GM12878 (cell line): ENCODE measurements at regions not wholly inside any gene's neighbourhood (a gene's known extent, or its start where the extent isn't known, plus 50 kb on each side); places are given as distances from the start of the nearest gene placed in this dataset.

Experiments
- ATAC-seq: fragments of 200-7000 bp; cut with Tn5 transposase; 3 replicates; pipeline ENCODE4 v1.9.1; 2020; ENCODE audit warnings: mild to moderate bottlenecking, moderate library complexity
- BruUV-seq: library from RNA; stranded (reverse); fragments of 400-500 nt; replicated peaks from 2 replicates; lab custom pipeline; 2021; lab: Mats Ljungman, UMichigan
- CTCF ChIA-PET: fragments of 300-600 bp; sonication (Branson Sonifier 250); formaldehyde crosslinking; extraction: SDS; loops from one replicate; lab custom pipeline; 2021; ENCODE audit warnings: inconsistent platforms; lab: Yijun Ruan, JAX
- POLR2A ChIA-PET: fragments of 350-600 bp; formaldehyde crosslinking; extraction: SDS; loops from one replicate; lab custom pipeline; 2021; ENCODE audit warnings: inconsistent platforms; lab: Charles Lee
- RAD21 ChIA-PET: fragments of 300-600 bp; sonication (Branson Sonifier 250); formaldehyde crosslinking; loops from one replicate; lab custom pipeline; 2023; ENCODE audit warnings: antibody characterized with exemption; ENCODE audit not compliant: unreplicated experiment; lab: Charles Lee
- SMC1A ChIA-PET: fragments of 300-600 bp; sonication (Branson Sonifier 250); formaldehyde crosslinking; loops from one replicate; lab custom pipeline; 2023; ENCODE audit not compliant: unreplicated experiment, uncharacterized antibody; lab: Charles Lee
- DNase-seq: peaks from one replicate; pipeline ENCODE4 v3.0.0-alpha.2; 2011; ENCODE audit warnings: low read depth, low spot score
- FAIRE-seq: peaks from 3 replicates; lab custom pipeline; 2011; peaks lifted over from hg19 to GRCh38; lab: Jason Lieb, UNC
- H2AFZ ChIP-seq: 2 replicates; pipeline ENCODE4 v1.6.0; 2011; ENCODE audit warnings: low read depth, low read length, control low read depth; ENCODE audit not compliant: control insufficient read depth
- H3K27ac ChIP-seq: 2 replicates; pipeline ENCODE4 v1.5.1; 2011; ENCODE audit warnings: control low read depth; ENCODE audit not compliant: control insufficient read depth, insufficient read depth
- H3K27me3 ChIP-seq, 2 experiments: replicated peaks in 1 of 2; 2 replicates each; pipeline versions ENCODE4 v1.6.0 to v1.6.1; 2011; ENCODE audit warnings: low read length in 1 of 2; ENCODE audit not compliant: control insufficient read depth in 2 of 2, insufficient read depth in 2 of 2
- H3K36me3 ChIP-seq, 2 experiments: 2 replicates each; pipeline ENCODE4 v1.5.1; 2011; ENCODE audit warnings: low read length in 1 of 2; ENCODE audit not compliant: control insufficient read depth in 2 of 2, insufficient read depth in 2 of 2
- H3K4me1 ChIP-seq: 2 replicates; pipeline ENCODE4 v1.6.1; 2011; ENCODE audit warnings: mild to moderate bottlenecking, low read length, moderate library complexity, mixed read lengths; ENCODE audit not compliant: control insufficient read depth, insufficient read depth
- H3K4me2 ChIP-seq: 2 replicates; pipeline ENCODE4 v1.6.0; 2011; ENCODE audit warnings: control low read depth; ENCODE audit not compliant: control insufficient read depth, insufficient read depth
- H3K4me3 ChIP-seq: fragments of 200-600 bp; sonication (generic); 2 replicates; pipeline ENCODE4 v1.5.1; 2016
- H3K79me2 ChIP-seq: 2 replicates; pipeline ENCODE4 v1.6.0; 2011; ENCODE audit warnings: low read length; ENCODE audit not compliant: control insufficient read depth, insufficient read depth
- H3K9ac ChIP-seq: 2 replicates; pipeline ENCODE4 v1.8.0; 2011; ENCODE audit warnings: low read length, control low read depth, mixed read lengths; ENCODE audit not compliant: control insufficient read depth, insufficient read depth
- H3K9me3 ChIP-seq: replicated peaks from 3 replicates; pipeline ENCODE4 v1.5.1; 2011; ENCODE audit warnings: mild to moderate bottlenecking, low read length; ENCODE audit not compliant: control insufficient read depth, insufficient read depth
- H4K20me1 ChIP-seq: 2 replicates; pipeline ENCODE4 v1.6.0; 2011; ENCODE audit not compliant: control insufficient read depth, insufficient read depth
- CUX1 ChIP-seq: IDR thresholded peaks from 2 replicates; pipeline ENCODE4 v1.6.1; 2012; ENCODE audit warnings: improper control_type of control experiment, low read depth, low read length; ENCODE audit not compliant: insufficient replicate concordance
- EED ChIP-seq: sonication (generic); IDR thresholded peaks from 2 replicates; pipeline ENCODE4 v1.6.1; 2016; ENCODE audit warnings: antibody characterized with exemption, low read depth
- EP300 ChIP-seq, 2 experiments: fragments of 150-350 bp in 1 of 2; IDR thresholded peaks; 2 replicates each; pipeline ENCODE4 v1.6.1; 2011 to 2012; ENCODE audit warnings: low read depth in 2 of 2, low read length in 2 of 2, borderline replicate concordance in 1 of 2, improper control_type of control experiment in 1 of 2, inconsistent platforms in 1 of 2; ENCODE audit not compliant: control insufficient read depth in 1 of 2
- HSF1 ChIP-seq: fragments of 150-350 bp; IDR thresholded peaks from 2 replicates; pipeline ENCODE4 v1.6.1; 2014; ENCODE audit warnings: mild to moderate bottlenecking, low read depth, low read length
- IKZF1 ChIP-seq: fragments of 450-650 bp; conservative IDR thresholded peaks from 2 replicates; pipeline ENCODE4 v1.6.1; 2017; ENCODE audit warnings: antibody characterized with exemption, mild to moderate bottlenecking
- NFYB ChIP-seq: IDR thresholded peaks from 2 replicates; pipeline ENCODE4 v1.6.1; 2011; ENCODE audit warnings: low read depth, mild to moderate bottlenecking, low read length, improper control_type of control experiment, moderate library complexity; ENCODE audit not compliant: insufficient read depth
- PAX8 ChIP-seq: fragments of 450-650 bp; IDR thresholded peaks from 2 replicates; pipeline ENCODE4 v1.6.1; 2017; ENCODE audit warnings: mild to moderate bottlenecking, moderate library complexity
- RELB ChIP-seq: fragments of 450-650 bp; IDR thresholded peaks from 2 replicates; pipeline ENCODE4 v1.6.1; 2017; ENCODE audit warnings: low read depth, mild to moderate bottlenecking, moderate library complexity
- REST ChIP-seq: IDR thresholded peaks from 2 replicates; pipeline ENCODE4 v1.6.1; 2012; ENCODE audit warnings: mild to moderate bottlenecking, low read depth, low read length
- RFX5 ChIP-seq: IDR thresholded peaks from 2 replicates; pipeline ENCODE4 v1.6.1; 2011; ENCODE audit warnings: low read depth, low read length, improper control_type of control experiment
- SMARCA5 ChIP-seq: fragments of 450-650 bp; IDR thresholded peaks from 2 replicates; pipeline ENCODE4 v1.6.1; 2017; ENCODE audit warnings: mild to moderate bottlenecking
- in situ Hi-C: fragments of 300-500 bp; cut with MboI; formaldehyde crosslinking; loops from 9 replicates; pipeline ENCODE4 v1.14.3; 2018; ENCODE audit warnings: mixed read lengths
- intact Hi-C: fragments of 100-400 bp; cut with micrococcal nuclease; formaldehyde crosslinking; loops from one replicate; pipeline ENCODE4 v1.14.2; 2022; ENCODE audit not compliant: unreplicated experiment

- Histone ChIP-seq H3K4me3 (no peak overlapping the region), H3K4me1 (no peaks in the 10 kb centered on the region), H3K9ac (no peak overlapping the region), H3K9me3 (no peaks in the 10 kb centered on the region), H2AFZ (no peak overlapping the region), H3K27ac (no peak overlapping the region), H4K20me1 (no peaks in the 10 kb centered on the region), H3K79me2 (no peaks in the 10 kb centered on the region), H3K36me3 (no peaks in the 10 kb centered on the region), H3K27me3 (no peaks in the 10 kb centered on the region), H3K4me2 (no peak overlapping the region)
- POLR2A ChIA-PET, result no interaction called here
- CTCF ChIA-PET, result interaction anchor here (0.7 kb wide), 1 partner anchor 748 kb away, joined by 3 read pairs; no protein-coding TSS in a partner anchor
- intact Hi-C loops, result no loop called here
- no peak for DNase-seq
- in situ Hi-C loops, result no loop called here
- no peak for ATAC-seq
- RAD21 ChIA-PET, result no interaction called here
- SMC1A ChIA-PET, result interaction anchor here (1.1 to 1.9 kb wide), 2 partner anchors 16 to 19 kb away, joined by 3 to 5 read pairs; no protein-coding TSS in a partner anchor
- FAIRE-seq, result no peak
- no TSS peak for BruUV-seq
- no peak for TF ChIP-seq RELB
- no peak for TF ChIP-seq CUX1
- no peak for TF ChIP-seq EED
- TF ChIP-seq REST, result no peak
- TF ChIP-seq SMARCA5, result no peak
- no peak for TF ChIP-seq NFYB
- TF ChIP-seq RFX5, result no peak
- no peak for TF ChIP-seq HSF1
- no peak for TF ChIP-seq IKZF1
- no peak for TF ChIP-seq PAX8
- TF ChIP-seq EP300 (IDR thresholded peaks at IDR 0.05; ENCODE audit: borderline replicate concordance in 1 of 2, control insufficient read depth in 1 of 2, low read depth in 2 of 2, low read length in 2 of 2), result no peak
Observed at GRCh38 chr20:7523288-7523687, 417.0 kb downstream of the HAO1 start.
